ENCODE measurements at regions not wholly inside any gene's neighbourhood (a gene's known extent, or its start where the extent isn't known, plus 50 kb on each side); places are given as distances from the start of the nearest gene placed in this dataset.

- no peak for TF ChIP-seq CTCF (IDR thresholded peaks at IDR 0.05 in 8 of 11, conservative IDR thresholded peaks at IDR 0.05 in 3 of 11)
- no peak for TF ChIP-seq POLR2A (IDR thresholded peaks at IDR 0.05)
- TF ChIP-seq POLR2AphosphoS5 (IDR thresholded peaks at IDR 0.05): no peak
Observed at GRCh38 chr2:15858466-15858865, 81.9 kb upstream of the MYCN start.

All from spleen (tissue), 7 donors.